ENCODE measurements at regions not wholly inside any gene's neighbourhood (a gene's known extent, or its start where the extent isn't known, plus 50 kb on each side); places are given as distances from the start of the nearest gene placed in this dataset.

GRCh38 chr13:55664178-55664577 is 1476.5 kb upstream of the PRR20A start:
- H3K4me2 ChIP-seq (ENCODE audit: insufficient read depth, low read length): no peak overlapping the region
- peaks cover 2% of the 10 kb centered on the region for H3K9me3 ChIP-seq (replicated peaks; ENCODE audit: control insufficient read depth, insufficient read depth, low read length)
- DNase-seq (ENCODE audit: low read depth, low spot score) (no peak), FAIRE-seq (no peak)
- dilution Hi-C loops (cut with MboI; ENCODE audit: extremely low pct_ligation_motif_present, low sequenced_read_pairs): no loop called here
- H3K79me2 ChIP-seq (ENCODE audit: control insufficient read depth, insufficient read depth, low read length): no peaks in the 10 kb centered on the region
- H3K9me1 ChIP-seq (replicated peaks; ENCODE audit: control insufficient read depth, extremely low read depth, insufficient read depth, low read length): no peaks in the 10 kb centered on the region
- intact Hi-C loops (cut with micrococcal nuclease): no loop called here
- POLR2A ChIA-PET: no interaction called here
- no peak overlapping the region for H2AFZ ChIP-seq (ENCODE audit: low read depth, low read length)
- H3K27me3 ChIP-seq (ENCODE audit: control insufficient read depth in 2 of 2, insufficient read depth in 2 of 2, low read length in 2 of 2): no peaks in the 10 kb centered on the region
- CTCF ChIA-PET: no interaction called here
- no peaks in the 10 kb centered on the region for H3K4me1 ChIP-seq (ENCODE audit: control insufficient read depth, extremely low read depth, insufficient read depth, low read length)
- H3K4me3 ChIP-seq (replicated peaks in 1 of 3; ENCODE audit: insufficient read depth in 1 of 3, low read depth in 1 of 3, low read length in 3 of 3): no peak overlapping the region
- H3K9ac ChIP-seq (replicated peaks; ENCODE audit: extremely low read depth, insufficient read depth, low read length): no peak overlapping the region
- no peaks in the 10 kb centered on the region for H4K20me1 ChIP-seq (replicated peaks; ENCODE audit: control insufficient read depth, extremely low read depth, insufficient read depth, low read length)
- BruUV-seq (replicated peaks): no TSS peak
- no peaks in the 10 kb centered on the region for H3K36me3 ChIP-seq (ENCODE audit: control insufficient read depth in 2 of 2, extremely low read depth in 1 of 2, insufficient read depth in 2 of 2, low read length in 2 of 2)
- H3K27ac ChIP-seq (ENCODE audit: insufficient read depth, low read depth, low read length): no peak overlapping the region
- TF ChIP-seq POLR2A (IDR thresholded peaks at IDR 0.05; ENCODE audit: low read depth, low read length): no peak
- TF ChIP-seq POLR2AphosphoS5 (IDR thresholded peaks at IDR 0.05; ENCODE audit: insufficient read depth, low read depth, low read length): no peak
- no peak for TF ChIP-seq CTCF (IDR thresholded peaks at IDR 0.05; ENCODE audit: extremely low read depth in 1 of 2, insufficient read depth in 1 of 2, low read depth in 1 of 2, low read length in 2 of 2)
- TF ChIP-seq EZH2 (IDR thresholded peaks at IDR 0.05; ENCODE audit: borderline replicate concordance, low read depth, low read length, severe bottlenecking): no peak
- TF ChIP-seq JUN (IDR thresholded peaks at IDR 0.05; ENCODE audit: borderline replicate concordance, insufficient read depth, insufficient read length, low read depth): no peak
- TF ChIP-seq, protein P1, sequence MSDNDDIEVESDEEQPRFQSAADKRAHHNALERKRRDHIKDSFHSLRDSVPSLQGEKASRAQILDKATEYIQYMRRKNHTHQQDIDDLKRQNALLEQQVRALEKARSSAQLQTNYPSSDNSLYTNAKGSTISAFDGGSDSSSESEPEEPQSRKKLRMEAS (IDR thresholded peaks at IDR 0.05; ENCODE audit: insufficient read depth, insufficient read length): no peak
- no peak for TF ChIP-seq GATA2 (IDR thresholded peaks at IDR 0.05; ENCODE audit: insufficient read depth, insufficient read length, low read depth, low read length)
- no peak for TF ChIP-seq MYC (IDR thresholded peaks at IDR 0.05; ENCODE audit: low read depth, low read length)
- no peak for TF ChIP-seq FOS (IDR thresholded peaks at IDR 0.05; ENCODE audit: borderline replicate concordance, insufficient read depth, low read length)
